ENCODE measurements at regions not wholly inside any gene's neighbourhood (a gene's known extent, or its start where the extent isn't known, plus 50 kb on each side); places are given as distances from the start of the nearest gene placed in this dataset.

DNA sequence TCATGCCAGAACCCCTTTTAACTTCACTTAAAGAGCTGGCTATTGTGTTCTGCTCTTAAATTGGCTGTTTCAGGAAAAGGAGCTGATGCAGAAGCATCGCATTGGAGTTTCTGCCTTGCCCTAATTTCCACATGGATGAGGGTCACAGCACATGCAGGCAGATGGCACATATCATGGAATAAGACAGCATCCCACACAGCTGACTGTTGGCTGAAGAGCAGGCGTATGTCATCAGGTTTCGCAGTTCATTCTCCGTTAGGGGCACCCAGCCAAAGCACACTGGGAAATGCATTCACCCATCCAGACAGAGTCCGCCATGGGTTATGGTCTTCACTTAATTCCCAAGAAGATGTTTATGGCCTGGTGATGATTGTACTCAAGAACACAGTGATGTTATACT, 572.5 kb downstream of the LIG4 start:
- no peak overlapping the region for H3K27ac ChIP-seq (ENCODE audit: low read length)
- H3K9me3 ChIP-seq (ENCODE audit: low read length), result no peaks in the 10 kb centered on the region
- H3K27me3 ChIP-seq (ENCODE audit: low read length), result no peaks in the 10 kb centered on the region
- intact Hi-C loops (cut with micrococcal nuclease), result no loop called here
- no peak for DNase-seq
- TF ChIP-seq EZH2phosphoT487 (IDR thresholded peaks at IDR 0.05; ENCODE audit: borderline replicate concordance, low read length), result no peak
- TF ChIP-seq EZH2 (IDR thresholded peaks at IDR 0.05; ENCODE audit: low read length, unreplicated experiment), result no peak
- no peak for TF ChIP-seq CTCF (conservative IDR thresholded peaks at IDR 0.05; ENCODE audit: low read depth, low read length)
- no TSS peak for BruUV-seq (replicated peaks)
- H3K4me1 ChIP-seq (ENCODE audit: insufficient read depth, low read length), result no peaks in the 10 kb centered on the region
- no peak for ATAC-seq
- H2AFZ ChIP-seq (ENCODE audit: low read length), result no peak overlapping the region
- ChIA-PET CTCF (no interaction called here), POLR2A (ENCODE audit: unreplicated experiment) (no interaction called here)
- no peaks in the 10 kb centered on the region for H4K20me1 ChIP-seq (ENCODE audit: low read length)
- H3F3A ChIP-seq (ENCODE audit: low read length, unreplicated experiment), result no peaks in the 10 kb centered on the region
- H3K4me3 ChIP-seq (ENCODE audit: low read length), result no peak overlapping the region
- H3K79me2 ChIP-seq (ENCODE audit: low read length), result no peaks in the 10 kb centered on the region
- H3K4me2 ChIP-seq (ENCODE audit: low read length), result no peak overlapping the region
- no peak overlapping the region for H3K9ac ChIP-seq (ENCODE audit: low read length)
- H3K36me3 ChIP-seq (ENCODE audit: low read depth, low read length), result no peaks in the 10 kb centered on the region
- no peaks in the 10 kb centered on the region for H3K9me2 ChIP-seq (replicated peaks; ENCODE audit: low read length)

- H3K4me2 ChIP-seq (ENCODE audit: low read length), result no peak overlapping the region
- H3K9me2 ChIP-seq (replicated peaks; ENCODE audit: low read length), result no peaks in the 10 kb centered on the region
- H3K9ac ChIP-seq (ENCODE audit: low read length), result no peak overlapping the region
- no peak for DNase-seq
- H3K27ac ChIP-seq (ENCODE audit: low read length), result no peak overlapping the region
- no peaks in the 10 kb centered on the region for H3K36me3 ChIP-seq (ENCODE audit: low read depth, low read length)
- ChIA-PET CTCF (no interaction called here), POLR2A (ENCODE audit: unreplicated experiment) (no interaction called here)
- intact Hi-C loops (cut with micrococcal nuclease), result no loop called here
- no peak for TF ChIP-seq CTCF (conservative IDR thresholded peaks at IDR 0.05; ENCODE audit: low read depth, low read length)
- TF ChIP-seq EZH2 (IDR thresholded peaks at IDR 0.05; ENCODE audit: low read length, unreplicated experiment), result no peak
- TF ChIP-seq EZH2phosphoT487 (IDR thresholded peaks at IDR 0.05; ENCODE audit: borderline replicate concordance, low read length), result no peak
- no peak for ATAC-seq
- no peak overlapping the region for H2AFZ ChIP-seq (ENCODE audit: low read length)
- H3K4me1 ChIP-seq (ENCODE audit: insufficient read depth, low read length), result no peaks in the 10 kb centered on the region
- H3K79me2 ChIP-seq (ENCODE audit: low read length), result no peaks in the 10 kb centered on the region
- H3F3A ChIP-seq (ENCODE audit: low read length, unreplicated experiment), result no peaks in the 10 kb centered on the region
- H4K20me1 ChIP-seq (ENCODE audit: low read length), result no peaks in the 10 kb centered on the region
- no peaks in the 10 kb centered on the region for H3K27me3 ChIP-seq (ENCODE audit: low read length)
- no peak overlapping the region for H3K4me3 ChIP-seq (ENCODE audit: low read length)
- no TSS peak for BruUV-seq (replicated peaks)
- H3K9me3 ChIP-seq (ENCODE audit: low read length), result no peaks in the 10 kb centered on the region
Observed at GRCh38 chr13:107641574-107641973, 573.8 kb downstream of the LIG4 start.

DNA sequence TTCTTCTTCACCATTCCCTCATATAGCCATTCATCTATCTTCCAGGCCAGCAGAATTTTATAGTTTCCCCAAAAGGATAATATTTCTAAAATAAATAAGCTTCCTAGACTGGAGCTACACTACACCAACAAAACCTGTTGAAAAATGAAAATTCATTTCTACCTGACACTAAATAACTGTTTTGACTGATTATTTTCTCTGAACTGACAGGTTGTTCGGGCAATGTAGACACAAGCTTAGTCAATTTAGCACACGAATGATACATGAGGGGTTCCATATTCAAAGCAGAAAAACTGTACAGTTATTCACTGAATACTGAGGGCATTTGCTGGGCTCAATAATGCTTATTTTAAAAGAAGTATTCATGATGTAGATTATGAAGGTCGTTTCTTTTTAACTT, 589.7 kb downstream of the LIG4 start:
- H3K79me2 ChIP-seq (ENCODE audit: low read length), result no peaks in the 10 kb centered on the region
- H3K4me2 ChIP-seq (ENCODE audit: low read length), result no peak overlapping the region
- TF ChIP-seq EZH2 (IDR thresholded peaks at IDR 0.05; ENCODE audit: low read length, unreplicated experiment), result no peak
- no peak for TF ChIP-seq EZH2phosphoT487 (IDR thresholded peaks at IDR 0.05; ENCODE audit: borderline replicate concordance, low read length)
- no peak for TF ChIP-seq CTCF (conservative IDR thresholded peaks at IDR 0.05; ENCODE audit: low read depth, low read length)
- no TSS peak for BruUV-seq (replicated peaks)
- no peaks in the 10 kb centered on the region for H3K36me3 ChIP-seq (ENCODE audit: low read depth, low read length)
- no peaks in the 10 kb centered on the region for H4K20me1 ChIP-seq (ENCODE audit: low read length)
- no peaks in the 10 kb centered on the region for H3K27me3 ChIP-seq (ENCODE audit: low read length)
- H3K4me1 ChIP-seq (ENCODE audit: insufficient read depth, low read length), result no peaks in the 10 kb centered on the region
- no peak for ATAC-seq
- H3F3A ChIP-seq (ENCODE audit: low read length, unreplicated experiment), result no peaks in the 10 kb centered on the region
- POLR2A ChIA-PET (ENCODE audit: unreplicated experiment), result interaction anchor here (0.8 kb wide), 1 partner anchor 107 kb away, joined by 8 read pairs; no protein-coding TSS in a partner anchor
- no peak overlapping the region for H3K9ac ChIP-seq (ENCODE audit: low read length)
- DNase-seq, result no peak
- no peaks in the 10 kb centered on the region for H3K9me3 ChIP-seq (ENCODE audit: low read length)
- CTCF ChIA-PET, result no interaction called here
- no peak overlapping the region for H3K27ac ChIP-seq (ENCODE audit: low read length)
- H3K4me3 ChIP-seq (ENCODE audit: low read length), result no peak overlapping the region
- no peaks in the 10 kb centered on the region for H3K9me2 ChIP-seq (replicated peaks; ENCODE audit: low read length)
- no peak overlapping the region for H2AFZ ChIP-seq (ENCODE audit: low read length)
- intact Hi-C loops (cut with micrococcal nuclease), result no loop called here

Data from PC-3 (cell line).